PC-3 (cell line): ENCODE measurements at regions not wholly inside any gene's neighbourhood (a gene's known extent, or its start where the extent isn't known, plus 50 kb on each side); places are given as distances from the start of the nearest gene placed in this dataset.
"Not testable (repeated sequence)": the region's sequence is repeated elsewhere in the genome, so short reads cannot be mapped to it uniquely, and the experiment has no call there.

Experiments
- ATAC-seq: fragments of 200-7000 bp; cut with Tn5 transposase; 2 replicates; pipeline ENCODE4 v1.9.1; 2020; ENCODE audit warnings: mild to moderate bottlenecking, moderate library complexity
- BruUV-seq: library from RNA; stranded (reverse); fragments of 400-500 nt; replicated peaks from 2 replicates; lab custom pipeline; 2021; lab: Mats Ljungman, UMichigan
- CTCF ChIA-PET: fragments of 300-600 bp; sonication (Branson Sonifier 250); formaldehyde crosslinking; loops from one replicate; lab custom pipeline; 2022; ENCODE audit warnings: antibody characterized with exemption; lab: Charles Lee
- POLR2A ChIA-PET: fragments of 300-600 bp; sonication (Branson Sonifier 250); formaldehyde crosslinking; loops from one replicate; lab custom pipeline; 2022; ENCODE audit warnings: antibody characterized with exemption; ENCODE audit not compliant: unreplicated experiment; lab: Charles Lee
- DNase-seq: peaks from one replicate; pipeline ENCODE4 v3.0.0-alpha.2; 2015
- H2AFZ ChIP-seq: fragments of 300-600 bp; sonication (generic); 2 replicates; pipeline ENCODE4 v1.6.0; 2016; ENCODE audit warnings: antibody characterized with exemption, low read length
- H3F3A ChIP-seq: fragments of 300-600 bp; sonication (generic); one replicate; pipeline ENCODE4 v1.6.0; 2017; ENCODE audit warnings: antibody characterized with exemption, low read length, control low read depth, mild to moderate bottlenecking; ENCODE audit not compliant: unreplicated experiment
- H3K27ac ChIP-seq: fragments of 300-600 bp; sonication (generic); 2 replicates; pipeline ENCODE4 v1.5.1; 2016; ENCODE audit warnings: mild to moderate bottlenecking, low read length
- H3K27me3 ChIP-seq: fragments of 300-600 bp; sonication (generic); 2 replicates; pipeline ENCODE4 v1.6.1; 2016; ENCODE audit warnings: low read length, mixed read lengths
- H3K36me3 ChIP-seq: fragments of 300-600 bp; sonication (generic); 2 replicates; pipeline ENCODE4 v1.6.1; 2016; ENCODE audit warnings: low read depth, mixed run types, low read length, mixed read lengths
- H3K4me1 ChIP-seq: fragments of 300-600 bp; sonication (generic); 2 replicates; pipeline ENCODE4 v1.5.1; 2016; ENCODE audit warnings: low read length; ENCODE audit not compliant: insufficient read depth
- H3K4me2 ChIP-seq: fragments of 300-600 bp; sonication (generic); 2 replicates; pipeline ENCODE4 v1.6.0; 2016; ENCODE audit warnings: low read length
- H3K4me3 ChIP-seq: fragments of 300-600 bp; sonication (generic); 2 replicates; pipeline ENCODE4 v1.5.1; 2016; ENCODE audit warnings: mild to moderate bottlenecking, low read length, mixed read lengths
- H3K79me2 ChIP-seq: fragments of 300-600 bp; sonication (generic); 2 replicates; pipeline ENCODE4 v1.6.1; 2017; ENCODE audit warnings: low read length, mixed read lengths
- H3K9ac ChIP-seq: fragments of 300-600 bp; sonication (generic); 2 replicates; pipeline ENCODE4 v1.6.0; 2016; ENCODE audit warnings: mild to moderate bottlenecking, low read length
- H3K9me2 ChIP-seq: fragments of 300-600 bp; sonication (generic); replicated peaks from 2 replicates; pipeline ENCODE4 v1.6.1; 2016; ENCODE audit warnings: mixed run types, low read length, mixed read lengths
- H3K9me3 ChIP-seq: fragments of 300-600 bp; sonication (generic); 2 replicates; pipeline ENCODE4 v1.6.1; 2016; ENCODE audit warnings: low read length, mixed read lengths
- H4K20me1 ChIP-seq: fragments of 300-600 bp; sonication (generic); 2 replicates; pipeline ENCODE4 v1.6.1; 2016; ENCODE audit warnings: low read length, mixed read lengths
- EZH2 ChIP-seq: fragments of 300-600 bp; sonication (generic); IDR thresholded peaks from one replicate; pipeline ENCODE4 v1.6.1; 2017; ENCODE audit warnings: antibody characterized with exemption, mild to moderate bottlenecking, low read length; ENCODE audit not compliant: unreplicated experiment
- EZH2phosphoT487 ChIP-seq: fragments of 300-600 bp; sonication (generic); IDR thresholded peaks from 2 replicates; pipeline ENCODE4 v1.6.1; 2018; ENCODE audit warnings: mild to moderate bottlenecking, antibody characterized with exemption, low read length, borderline replicate concordance
- intact Hi-C: fragments of 100-400 bp; cut with micrococcal nuclease; formaldehyde crosslinking; loops from 2 replicates; pipeline ENCODE4 v1.9.0; 2023
- TF ChIP-seq, protein P1 (sequence below): fragments of 300-600 bp; sonication (generic); conservative IDR thresholded peaks from 2 replicates; pipeline ENCODE4 v1.5.1; 2017; ENCODE audit warnings: antibody characterized with exemption, low read depth, mild to moderate bottlenecking, low read length

GRCh38 chr6:80586242-80586641 is 479.8 kb downstream of the BCKDHB start:
- Histone ChIP-seq H3K27me3 (no peaks in the 10 kb centered on the region), H3K79me2 (no peaks in the 10 kb centered on the region), H3K36me3 (no peaks in the 10 kb centered on the region), H3K4me2 (no peak overlapping the region), H3F3A (no peaks in the 10 kb centered on the region), H4K20me1 (no peaks in the 10 kb centered on the region), H3K4me1 (no peaks in the 10 kb centered on the region), H3K27ac (no peak overlapping the region), H2AFZ (no peak overlapping the region), H3K9ac (no peak overlapping the region), H3K4me3 (no peak overlapping the region), H3K9me3 (no peaks in the 10 kb centered on the region), H3K9me2 (no peaks in the 10 kb centered on the region)
- TF ChIP-seq, protein P1, sequence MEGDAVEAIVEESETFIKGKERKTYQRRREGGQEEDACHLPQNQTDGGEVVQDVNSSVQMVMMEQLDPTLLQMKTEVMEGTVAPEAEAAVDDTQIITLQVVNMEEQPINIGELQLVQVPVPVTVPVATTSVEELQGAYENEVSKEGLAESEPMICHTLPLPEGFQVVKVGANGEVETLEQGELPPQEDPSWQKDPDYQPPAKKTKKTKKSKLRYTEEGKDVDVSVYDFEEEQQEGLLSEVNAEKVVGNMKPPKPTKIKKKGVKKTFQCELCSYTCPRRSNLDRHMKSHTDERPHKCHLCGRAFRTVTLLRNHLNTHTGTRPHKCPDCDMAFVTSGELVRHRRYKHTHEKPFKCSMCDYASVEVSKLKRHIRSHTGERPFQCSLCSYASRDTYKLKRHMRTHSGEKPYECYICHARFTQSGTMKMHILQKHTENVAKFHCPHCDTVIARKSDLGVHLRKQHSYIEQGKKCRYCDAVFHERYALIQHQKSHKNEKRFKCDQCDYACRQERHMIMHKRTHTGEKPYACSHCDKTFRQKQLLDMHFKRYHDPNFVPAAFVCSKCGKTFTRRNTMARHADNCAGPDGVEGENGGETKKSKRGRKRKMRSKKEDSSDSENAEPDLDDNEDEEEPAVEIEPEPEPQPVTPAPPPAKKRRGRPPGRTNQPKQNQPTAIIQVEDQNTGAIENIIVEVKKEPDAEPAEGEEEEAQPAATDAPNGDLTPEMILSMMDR: no peak
- TF ChIP-seq EZH2: no peak
- BruUV-seq: no TSS peak
- CTCF ChIA-PET: no interaction called here
- intact Hi-C loops: no loop called here
- ATAC-seq (no peak), DNase-seq (no peak)
- POLR2A ChIA-PET: no interaction called here

DNA sequence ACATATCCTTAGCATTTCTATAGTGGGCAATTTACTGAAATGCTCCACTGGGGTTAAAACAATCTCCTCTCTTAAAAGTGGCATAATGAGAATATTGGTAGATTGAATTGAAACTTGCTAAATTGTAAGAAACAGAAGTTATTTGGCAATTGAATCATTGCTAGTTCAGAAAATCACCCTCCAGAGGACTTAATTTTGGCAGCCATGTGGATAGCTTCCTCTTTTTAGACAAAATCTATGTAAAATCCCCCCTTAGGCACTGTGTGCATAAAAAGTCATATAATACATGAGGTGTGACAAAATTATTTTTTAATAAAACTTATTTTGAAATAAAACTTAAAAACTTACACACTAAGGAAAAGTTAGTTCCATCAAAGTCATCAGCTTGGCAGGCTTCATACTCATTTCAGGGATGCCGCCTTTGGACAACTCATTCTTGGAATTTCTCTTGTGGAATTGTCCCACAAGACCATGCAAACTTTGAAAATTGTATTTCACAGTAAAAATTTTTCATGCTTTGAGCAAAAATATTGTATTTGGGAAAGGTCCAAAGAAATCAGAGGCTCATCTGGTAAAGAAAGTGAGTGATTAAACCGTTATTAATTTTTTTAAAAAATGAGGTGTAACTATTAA is 473.0 kb downstream of the BCKDHB start:
- ChIA-PET POLR2A (no interaction called here), CTCF (no interaction called here)
- H2AFZ ChIP-seq: no peak overlapping the region
- H4K20me1 ChIP-seq: no peaks in the 10 kb centered on the region
- H3F3A ChIP-seq: no peaks in the 10 kb centered on the region
- intact Hi-C loops: no loop called here
- no peaks in the 10 kb centered on the region for H3K79me2 ChIP-seq
- no peaks in the 10 kb centered on the region for H3K4me1 ChIP-seq
- H3K36me3 ChIP-seq: no peaks in the 10 kb centered on the region
- TF ChIP-seq EZH2phosphoT487: no peak
- TF ChIP-seq EZH2: no peak
- TF ChIP-seq, protein P1: no peak
- H3K9ac ChIP-seq: no peak overlapping the region
- no TSS peak for BruUV-seq
- H3K4me3 ChIP-seq: no peak overlapping the region
- no peak overlapping the region for H3K4me2 ChIP-seq
- DNase-seq (no peak), ATAC-seq (no peak)
- no peaks in the 10 kb centered on the region for H3K9me3 ChIP-seq
- no peak overlapping the region for H3K27ac ChIP-seq
- H3K27me3 ChIP-seq: no peaks in the 10 kb centered on the region
- no peaks in the 10 kb centered on the region for H3K9me2 ChIP-seq

DNA sequence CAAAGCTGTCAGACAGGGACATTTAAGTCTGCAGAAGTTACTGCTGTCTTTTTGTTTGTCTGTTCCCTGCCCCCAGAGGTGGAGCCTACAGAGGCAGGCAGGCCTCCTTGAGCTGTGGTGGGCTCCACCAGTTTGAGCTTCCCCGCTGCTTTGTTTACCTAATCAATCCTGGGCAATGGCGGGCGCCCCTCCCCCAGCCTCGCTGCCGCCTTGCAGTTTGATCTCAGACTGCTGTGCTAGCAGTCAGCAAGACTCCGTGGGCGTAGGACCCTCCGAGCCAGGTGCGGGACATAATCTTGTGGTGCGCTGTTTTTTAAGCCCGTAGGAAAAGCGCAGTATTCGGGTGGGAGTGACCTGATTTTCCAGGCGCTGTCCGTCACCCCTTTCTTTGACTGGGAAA is 466.8 kb downstream of the BCKDHB start:
- H3K9ac ChIP-seq, H3K4me1 ChIP-seq, H3K4me2 ChIP-seq, H3K36me3 ChIP-seq, CTCF ChIA-PET, intact Hi-C loops, H3K27ac ChIP-seq, H3K9me2 ChIP-seq, H3K79me2 ChIP-seq, ATAC-seq, H3K27me3 ChIP-seq, H3K4me3 ChIP-seq, H4K20me1 ChIP-seq, H3F3A ChIP-seq, BruUV-seq, H2AFZ ChIP-seq, DNase-seq, H3K9me3 ChIP-seq, POLR2A ChIA-PET: not testable (repeated sequence)
